OCI-LY7 (cell line): ENCODE measurements at regions not wholly inside any gene's neighbourhood (a gene's known extent, or its start where the extent isn't known, plus 50 kb on each side); places are given as distances from the start of the nearest gene placed in this dataset.

Experiments used
- CTCF ChIP-seq: fragments of 200-600 bp; sonication (generic); conservative IDR thresholded peaks from 2 replicates; pipeline ENCODE4 v1.5.1; 2014; ENCODE audit warnings: mild to moderate bottlenecking, antibody characterized with exemption, low read length, moderate library complexity, mixed read lengths
- EZH2phosphoT487 ChIP-seq: fragments of 200-600 bp; sonication (generic); IDR thresholded peaks from 2 replicates; pipeline ENCODE4 v1.6.1; 2018; ENCODE audit warnings: low read depth, borderline replicate concordance, mild to moderate bottlenecking, mixed run types, antibody characterized with exemption, low read length, moderate library complexity, mixed read lengths

DNA sequence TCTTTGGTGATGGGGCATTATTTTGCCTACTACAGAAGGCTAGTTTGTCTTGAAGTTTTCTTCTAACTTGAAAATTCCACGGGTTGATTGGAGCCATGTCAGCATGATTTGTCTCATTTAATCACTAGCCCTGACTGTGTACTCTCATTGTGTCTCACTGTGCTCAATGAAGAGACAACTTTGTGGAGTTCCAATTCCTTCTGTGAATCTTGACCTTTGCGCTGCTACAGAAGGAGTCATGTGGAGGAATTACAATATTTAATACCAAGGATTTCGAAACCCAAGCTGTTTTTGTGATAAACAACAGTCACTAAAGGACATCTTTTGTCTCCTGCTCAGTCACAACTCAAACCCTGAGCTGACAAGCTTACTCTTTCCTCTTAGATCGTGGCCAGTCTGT lies 98.6 kb upstream of the ACTBL2 start:
- TF ChIP-seq CTCF (no peak), EZH2phosphoT487 (no peak)
